Caco-2 (cell line): ENCODE measurements at regions not wholly inside any gene's neighbourhood (a gene's known extent, or its start where the extent isn't known, plus 50 kb on each side); places are given as distances from the start of the nearest gene placed in this dataset.

Experiments used
- BruUV-seq: library from RNA; stranded (reverse); fragments of 400-500 nt; replicated peaks from 2 replicates; lab custom pipeline; 2021; lab: Mats Ljungman, UMichigan
- CTCF ChIA-PET: fragments of 300-600 bp; sonication (Branson Sonifier 250); formaldehyde crosslinking; loops from one replicate; lab custom pipeline; 2022; ENCODE audit warnings: antibody characterized with exemption; lab: Charles Lee
- POLR2A ChIA-PET: fragments of 300-600 bp; sonication (Branson Sonifier 250); formaldehyde crosslinking; loops from one replicate; lab custom pipeline; 2022; ENCODE audit warnings: antibody characterized with exemption; lab: Charles Lee
- DNase-seq, 2 experiments: peaks; one replicate each; pipeline versions ENCODE4 v3.0.0 to v3.0.0-alpha.2; 2020 to 2022
- H3K27me3 ChIP-seq: replicated peaks from 2 replicates; pipeline ENCODE4 v1.6.0; 2011; ENCODE audit warnings: low read length; ENCODE audit not compliant: control insufficient read depth, insufficient read depth
- H3K36me3 ChIP-seq: 2 replicates; pipeline ENCODE4 v1.5.1; 2011; ENCODE audit warnings: low read length; ENCODE audit not compliant: control insufficient read depth, insufficient read depth
- H3K4me1 ChIP-seq: fragments of 250-450 bp; sonication (Bioruptor Pico); 2 replicates; pipeline ENCODE4 v1.5.1; 2020; ENCODE audit warnings: mild to moderate bottlenecking
- H3K4me3 ChIP-seq: 2 replicates; pipeline ENCODE4 v1.5.1; 2011; ENCODE audit warnings: low read depth, mild to moderate bottlenecking, control low read depth, low read length
- H3K9me3 ChIP-seq: fragments of 250-450 bp; sonication (Bioruptor Pico); 2 replicates; pipeline ENCODE4 v1.5.1; 2020; ENCODE audit warnings: mild to moderate bottlenecking, moderate library complexity
- H3K27ac Mint-ChIP-seq: one replicate; pipeline ENCODE4 v1.8.0; 2022; ENCODE audit warnings: mixed read lengths; ENCODE audit not compliant: unreplicated experiment
- H3K27me3 Mint-ChIP-seq: one replicate; pipeline ENCODE4 v1.8.0; 2022; ENCODE audit warnings: mixed read lengths; ENCODE audit not compliant: insufficient read depth, unreplicated experiment
- H3K36me3 Mint-ChIP-seq: one replicate; pipeline ENCODE4 v1.8.0; 2022; ENCODE audit warnings: mild to moderate bottlenecking, mixed read lengths; ENCODE audit not compliant: insufficient read depth, unreplicated experiment
- H3K4me1 Mint-ChIP-seq: one replicate; pipeline ENCODE4 v1.8.0; 2022; ENCODE audit warnings: low read depth, mixed read lengths; ENCODE audit not compliant: unreplicated experiment
- H3K4me3 Mint-ChIP-seq: one replicate; pipeline ENCODE4 v1.8.0; 2022; ENCODE audit warnings: mild to moderate bottlenecking, moderate library complexity, mixed read lengths; ENCODE audit not compliant: unreplicated experiment
- H3K9me3 Mint-ChIP-seq: one replicate; pipeline ENCODE4 v1.8.0; 2022; ENCODE audit warnings: mixed read lengths; ENCODE audit not compliant: unreplicated experiment
- CTCF ChIP-seq, 2 experiments: fragments of 200-600 bp in 1 of 2; IDR thresholded peaks; 1 replicate in 1 of 2; 2 replicates in 1 of 2; pipeline versions ENCODE4 v1.5.1 to v1.8.0; 2011 to 2022; ENCODE audit warnings: antibody characterized with exemption in 1 of 2, control low read depth in 1 of 2, inconsistent platforms in 1 of 2, low read depth in 1 of 2, low read length in 1 of 2, mild to moderate bottlenecking in 1 of 2, moderate library complexity in 1 of 2; ENCODE audit not compliant: insufficient read depth in 1 of 2, severe bottlenecking in 1 of 2, unreplicated experiment in 1 of 2
- intact Hi-C: fragments of 100-400 bp; cut with micrococcal nuclease; formaldehyde crosslinking; loops from one replicate; pipeline ENCODE4 v1.10.0; 2022; ENCODE audit not compliant: unreplicated experiment

- Histone ChIP-seq H3K9me3 (no peaks in the 10 kb centered on the region), H3K4me1 (peaks cover 24% of the 10 kb centered on the region), H3K27me3 (no peaks in the 10 kb centered on the region), H3K36me3 (no peaks in the 10 kb centered on the region), H3K4me3 (no peak overlapping the region)
- Mint-ChIP-seq H3K27me3 (no peaks in the 10 kb centered on the region), H3K4me1 (peaks cover 37% of the 10 kb centered on the region), H3K36me3 (no peaks in the 10 kb centered on the region), H3K4me3 (no peak overlapping the region), H3K27ac (no peak overlapping the region), H3K9me3 (no peaks in the 10 kb centered on the region)
- ChIA-PET POLR2A (interaction anchor here (0.6 kb wide), 1 partner anchor 25 kb away, joined by 6 read pairs; no protein-coding TSS in a partner anchor), CTCF (no interaction called here)
- intact Hi-C loops: no loop called here
- BruUV-seq: no TSS peak
- DNase-seq: no peak
- TF ChIP-seq CTCF (IDR thresholded peaks at IDR 0.05; ENCODE audit: insufficient read depth in 1 of 2, low read depth in 1 of 2, low read length in 1 of 2, severe bottlenecking in 1 of 2, unreplicated experiment in 1 of 2): no peak
These were observed 85.7 kb downstream of the GLUL start for GRCh38 chr1:182305861-182306260.

- H3K27ac Mint-ChIP-seq: no peak overlapping the region
- no peak overlapping the region for H3K4me3 Mint-ChIP-seq
- H3K4me1 ChIP-seq: peaks cover 25% of the 10 kb centered on the region
These were observed 87.0 kb downstream of the GLUL start for GRCh38 chr1:182304627-182305026.

GRCh38 chr1:182304218-182304617 is 87.4 kb downstream of the GLUL start:
- TF ChIP-seq CTCF (IDR thresholded peaks at IDR 0.05; ENCODE audit: insufficient read depth in 1 of 2, low read depth in 1 of 2, low read length in 1 of 2, severe bottlenecking in 1 of 2, unreplicated experiment in 1 of 2): no peak
- no peak overlapping the region for H3K4me3 ChIP-seq
- no TSS peak for BruUV-seq
- DNase-seq: no peak
- CTCF ChIA-PET: no interaction called here
- H3K36me3 Mint-ChIP-seq: no peaks in the 10 kb centered on the region
- H3K36me3 ChIP-seq: no peaks in the 10 kb centered on the region
- H3K4me3 Mint-ChIP-seq: no peak overlapping the region
- H3K27me3 Mint-ChIP-seq: no peaks in the 10 kb centered on the region
- no peaks in the 10 kb centered on the region for H3K27me3 ChIP-seq
- POLR2A ChIA-PET: no interaction called here
- H3K27ac Mint-ChIP-seq: no peak overlapping the region
- peaks cover 37% of the 10 kb centered on the region for H3K4me1 Mint-ChIP-seq
- intact Hi-C loops: loop anchor here (5.0 kb wide), 2 partner anchors 102 to 162 kb away; no protein-coding TSS in a partner anchor
- no peaks in the 10 kb centered on the region for H3K9me3 Mint-ChIP-seq
- H3K4me1 ChIP-seq: peaks cover 25% of the 10 kb centered on the region
- H3K9me3 ChIP-seq: no peaks in the 10 kb centered on the region

More at GRCh38 chr1:182304627-182305026, 87.0 kb downstream of the GLUL start:
- Mint-ChIP-seq H3K4me1 (peaks cover 38% of the 10 kb centered on the region), H3K9me3 (no peaks in the 10 kb centered on the region), H3K36me3 (no peaks in the 10 kb centered on the region), H3K27me3 (no peaks in the 10 kb centered on the region)
- intact Hi-C loops: loop anchor here (5.0 kb wide), 2 partner anchors 102 to 162 kb away; no protein-coding TSS in a partner anchor
- H3K9me3 ChIP-seq: no peaks in the 10 kb centered on the region
- no peak overlapping the region for H3K4me3 ChIP-seq
- POLR2A ChIA-PET: interaction anchor here (0.7 kb wide), 1 partner anchor 105 kb away, joined by 3 read pairs; no protein-coding TSS in a partner anchor
- H3K36me3 ChIP-seq: no peaks in the 10 kb centered on the region
- DNase-seq: no peak
- H3K27me3 ChIP-seq: no peaks in the 10 kb centered on the region
- BruUV-seq: no TSS peak
- CTCF ChIA-PET: interaction anchor here (0.6 kb wide), 1 partner anchor 275 kb away, joined by 5 read pairs; no protein-coding TSS in a partner anchor
- TF ChIP-seq CTCF (IDR thresholded peaks at IDR 0.05; ENCODE audit: insufficient read depth in 1 of 2, low read depth in 1 of 2, low read length in 1 of 2, severe bottlenecking in 1 of 2, unreplicated experiment in 1 of 2): no peak
